CD14-positive monocyte (primary cell): ENCODE measurements at regions not wholly inside any gene's neighbourhood (a gene's known extent, or its start where the extent isn't known, plus 50 kb on each side); places are given as distances from the start of the nearest gene placed in this dataset.

ENCODE experiments used
- DNase-seq, 3 donors: peaks; one replicate each; pipeline ENCODE4 v3.0.0-alpha.2; 2011 to 2022
- H2AFZ ChIP-seq: 2 replicates; pipeline ENCODE4 v1.6.0; 2012; ENCODE audit warnings: mild to moderate bottlenecking, low read depth, low read length, inconsistent platforms; ENCODE audit not compliant: insufficient read depth, poor library complexity, severe bottlenecking
- H3K27ac ChIP-seq, 2 donors: 1 replicate in 1 of 2; 2 replicates in 1 of 2; pipeline ENCODE4 v1.5.1; 2012 to 2013; ENCODE audit warnings: low read length in 2 of 2, control low read depth in 1 of 2, inconsistent platforms in 1 of 2, low read depth in 1 of 2, mild to moderate bottlenecking in 1 of 2
- H3K27me3 ChIP-seq, 2 donors: one replicate each; pipeline versions ENCODE4 v1.6.0 to v1.6.1; 2011 to 2013; ENCODE audit warnings: low read length in 2 of 2; ENCODE audit not compliant: control insufficient read depth in 2 of 2, insufficient read depth in 2 of 2
- H3K36me3 ChIP-seq, 2 donors: replicated peaks in 1 of 2; 1 replicate in 1 of 2; 2 replicates in 1 of 2; pipeline versions ENCODE4 v1.5.1 to v1.6.1; 2012 to 2013; ENCODE audit warnings: low read length in 2 of 2, control low read depth in 1 of 2, inconsistent platforms in 1 of 2, mild to moderate bottlenecking in 1 of 2; ENCODE audit not compliant: insufficient read depth in 2 of 2, control insufficient read depth in 1 of 2
- H3K4me1 ChIP-seq, 2 donors: 1 replicate in 1 of 2; 2 replicates in 1 of 2; pipeline versions ENCODE4 v1.5.1 to v1.6.1; 2012 to 2013; ENCODE audit warnings: low read length in 2 of 2, control low read depth in 1 of 2, inconsistent platforms in 1 of 2, mild to moderate bottlenecking in 1 of 2, moderate library complexity in 1 of 2; ENCODE audit not compliant: insufficient read depth in 2 of 2, control insufficient read depth in 1 of 2
- H3K4me2 ChIP-seq: replicated peaks from 2 replicates; pipeline ENCODE3; 2012; ENCODE audit warnings: low read length, moderate library complexity, mild to moderate bottlenecking; ENCODE audit not compliant: poor library complexity, severe bottlenecking; ENCODE audit errors: extremely low read depth
- H3K4me3 ChIP-seq, 3 experiments: fragments of 200-600 bp in 1 of 3; sonication (generic) in 1 of 3; replicated peaks in 1 of 3; 1 replicate in 2 of 3; 2 replicates in 1 of 3; pipeline ENCODE4 v1.5.1; 2011 to 2013; ENCODE audit warnings: low read length in 3 of 3, mild to moderate bottlenecking in 3 of 3, control low read depth in 2 of 3, low read depth in 2 of 3, inconsistent platforms in 1 of 3, moderate library complexity in 1 of 3
- H3K79me2 ChIP-seq: 2 replicates; pipeline ENCODE4 v1.6.0; 2012; ENCODE audit warnings: mild to moderate bottlenecking, control low read depth, inconsistent platforms, low read length, moderate library complexity; ENCODE audit not compliant: insufficient read depth
- H3K9ac ChIP-seq: 2 replicates; pipeline ENCODE4 v1.6.0; 2017; ENCODE audit warnings: low read length, mild to moderate bottlenecking; ENCODE audit not compliant: insufficient read depth, poor library complexity, severe bottlenecking
- H3K9me3 ChIP-seq, 2 donors: replicated peaks in 1 of 2; 1 replicate in 1 of 2; 2 replicates in 1 of 2; pipeline versions ENCODE4 v1.5.1 to v1.6.1; 2012 to 2013; ENCODE audit warnings: low read length in 2 of 2, control low read depth in 1 of 2; ENCODE audit not compliant: control insufficient read depth in 1 of 2, insufficient read depth in 1 of 2
- H4K20me1 ChIP-seq: 2 replicates; pipeline ENCODE4 v1.6.0; 2012; ENCODE audit warnings: mild to moderate bottlenecking, low read length, control low read depth, moderate library complexity; ENCODE audit not compliant: insufficient read depth
- H3K27ac Mint-ChIP-seq, 7 donors: one replicate each; pipeline ENCODE4 v1.8.0; 2020; ENCODE audit warnings: mild to moderate bottlenecking in 7 of 7, mixed read lengths in 7 of 7, moderate library complexity in 6 of 7, inconsistent platforms in 2 of 7
- H3K27me3 Mint-ChIP-seq, 3 donors: one replicate each; pipeline ENCODE4 v1.8.0; 2021 to 2022; ENCODE audit warnings: low read depth in 3 of 3, mild to moderate bottlenecking in 3 of 3, mixed read lengths in 3 of 3, moderate library complexity in 3 of 3, inconsistent platforms in 1 of 3
- H3K36me3 Mint-ChIP-seq, 2 donors: one replicate each; pipeline ENCODE4 v1.8.0; 2020; ENCODE audit warnings: mixed read lengths in 2 of 2, inconsistent platforms in 1 of 2, mild to moderate bottlenecking in 1 of 2
- H3K4me1 Mint-ChIP-seq: one replicate; pipeline ENCODE4 v1.8.0; 2020; ENCODE audit warnings: mild to moderate bottlenecking, mixed read lengths
- H3K4me3 Mint-ChIP-seq, 2 donors: one replicate each; pipeline ENCODE4 v1.8.0; 2020; ENCODE audit warnings: mild to moderate bottlenecking in 2 of 2, mixed read lengths in 2 of 2, moderate library complexity in 1 of 2
- H3K9me3 Mint-ChIP-seq, 7 donors: one replicate each; pipeline ENCODE4 v1.8.0; 2020 to 2022; ENCODE audit warnings: mixed read lengths in 7 of 7, mild to moderate bottlenecking in 6 of 7, moderate library complexity in 6 of 7, inconsistent platforms in 2 of 7
- WGBS: methylation state at CpG from one replicate; pipeline ENCODE4 v1.1.5; 2013; ENCODE audit warnings: missing lambda C conversion rate; ENCODE audit not compliant: insufficient coverage; 5-methylcytosine and 5-hydroxymethylcytosine counted together
- intact Hi-C, 2 donors: fragments of 100-400 bp; cut with micrococcal nuclease; formaldehyde crosslinking; loops; one replicate each; pipeline versions ENCODE4 v1.15.0 to v1.15.1; 2023
- TF ChIP-seq, protein P1 (sequence below): fragments of 200-600 bp; IDR thresholded peaks from one replicate; pipeline ENCODE4 v1.8.0; 2022; ENCODE audit warnings: antibody characterized with exemption, mild to moderate bottlenecking

DNA sequence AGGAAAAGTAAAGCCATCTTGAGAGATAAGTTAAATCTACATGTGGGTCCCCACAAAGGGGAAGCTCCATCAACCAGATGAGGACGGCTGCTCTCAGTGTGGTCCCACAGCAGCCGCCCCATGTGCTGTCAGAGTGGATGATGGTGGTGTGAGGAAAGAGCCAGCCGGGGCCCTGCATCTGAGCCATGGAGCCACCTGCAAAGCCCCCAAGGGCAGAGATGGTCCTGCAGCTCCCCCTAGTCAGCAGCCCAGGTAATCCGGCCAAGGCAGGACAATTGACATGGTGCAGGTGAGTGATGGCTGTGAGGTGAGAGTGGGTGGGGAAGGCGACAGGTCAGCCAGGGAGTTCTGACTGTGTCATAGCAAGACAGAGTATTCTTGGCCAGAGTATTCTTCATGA is 458.8 kb downstream of the ICE1 start:
- Histone ChIP-seq H3K4me3 (no peak overlapping the region), H3K4me2 (no peak overlapping the region), H3K79me2 (no peaks in the 10 kb centered on the region), H2AFZ (no peak overlapping the region), H3K27ac (no peak overlapping the region), H3K27me3 (no peaks in the 10 kb centered on the region), H3K9ac (no peak overlapping the region), H4K20me1 (no peaks in the 10 kb centered on the region), H3K9me3 (no peaks in the 10 kb centered on the region), H3K36me3 (no peaks in the 10 kb centered on the region), H3K4me1 (no peaks in the 10 kb centered on the region)
- intact Hi-C loops: no loop called here
- TF ChIP-seq, protein P1, sequence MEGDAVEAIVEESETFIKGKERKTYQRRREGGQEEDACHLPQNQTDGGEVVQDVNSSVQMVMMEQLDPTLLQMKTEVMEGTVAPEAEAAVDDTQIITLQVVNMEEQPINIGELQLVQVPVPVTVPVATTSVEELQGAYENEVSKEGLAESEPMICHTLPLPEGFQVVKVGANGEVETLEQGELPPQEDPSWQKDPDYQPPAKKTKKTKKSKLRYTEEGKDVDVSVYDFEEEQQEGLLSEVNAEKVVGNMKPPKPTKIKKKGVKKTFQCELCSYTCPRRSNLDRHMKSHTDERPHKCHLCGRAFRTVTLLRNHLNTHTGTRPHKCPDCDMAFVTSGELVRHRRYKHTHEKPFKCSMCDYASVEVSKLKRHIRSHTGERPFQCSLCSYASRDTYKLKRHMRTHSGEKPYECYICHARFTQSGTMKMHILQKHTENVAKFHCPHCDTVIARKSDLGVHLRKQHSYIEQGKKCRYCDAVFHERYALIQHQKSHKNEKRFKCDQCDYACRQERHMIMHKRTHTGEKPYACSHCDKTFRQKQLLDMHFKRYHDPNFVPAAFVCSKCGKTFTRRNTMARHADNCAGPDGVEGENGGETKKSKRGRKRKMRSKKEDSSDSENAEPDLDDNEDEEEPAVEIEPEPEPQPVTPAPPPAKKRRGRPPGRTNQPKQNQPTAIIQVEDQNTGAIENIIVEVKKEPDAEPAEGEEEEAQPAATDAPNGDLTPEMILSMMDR: no peak
- Mint-ChIP-seq H3K36me3 (no peaks in the 10 kb centered on the region), H3K4me1 (no peaks in the 10 kb centered on the region), H3K4me3 (no peak overlapping the region), H3K27me3 (peaks cover under 1 to 3% (median 2%) of the 10 kb centered on the region in 3 donors), H3K9me3 (peaks cover 0 to 3% (median 0%) of the 10 kb centered on the region in 7 donors), H3K27ac (peak overlapping the region in 1 of 7 donors; percentile 27)
- DNase-seq: no peak
- WGBS: 38% methylated on average over 4 of the region's 5 CpGs

DNA sequence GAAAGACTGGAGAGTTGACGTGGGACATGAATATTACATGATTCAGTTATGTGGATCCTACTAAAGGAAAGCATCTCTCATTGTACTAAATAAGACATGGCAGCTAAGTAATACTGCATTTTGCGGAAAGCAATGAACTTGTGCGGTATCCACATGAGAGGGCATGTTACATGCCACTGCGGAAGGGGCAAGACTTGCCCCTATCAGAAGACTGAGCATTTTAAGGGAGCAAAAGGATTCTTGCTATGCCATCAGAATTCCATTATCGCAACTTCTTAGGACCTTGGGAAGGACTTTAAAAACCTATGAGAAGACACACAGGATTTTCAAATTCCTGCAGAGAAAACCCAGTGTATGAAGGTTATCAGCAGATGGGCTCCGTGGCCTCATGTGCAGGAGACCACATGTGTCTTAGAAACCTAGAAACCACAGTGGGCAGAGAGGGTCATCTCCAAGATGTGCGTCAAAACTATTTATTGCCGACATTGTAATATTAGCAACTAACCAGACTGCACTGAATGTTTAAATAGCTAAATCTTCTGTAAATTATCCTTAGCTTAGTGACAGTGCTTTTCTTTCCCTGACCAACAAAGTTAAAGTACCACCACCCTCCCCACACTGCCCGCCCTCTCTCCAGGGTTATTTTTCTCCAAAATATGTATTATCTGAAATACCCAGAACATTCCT is 457.7 kb downstream of the ICE1 start:
- Mint-ChIP-seq H3K27me3 (peaks cover 0 to 4% (median 3%) of the 10 kb centered on the region in 3 donors), H3K9me3 (peaks cover 0 to 3% (median 0%) of the 10 kb centered on the region in 7 donors), H3K27ac (no peak overlapping the region), H3K4me1 (no peaks in the 10 kb centered on the region), H3K4me3 (no peak overlapping the region), H3K36me3 (no peaks in the 10 kb centered on the region)
- Histone ChIP-seq H3K9me3 (no peaks in the 10 kb centered on the region), H3K27me3 (no peaks in the 10 kb centered on the region), H3K79me2 (no peaks in the 10 kb centered on the region), H3K27ac (no peak overlapping the region), H3K9ac (no peak overlapping the region), H3K4me2 (no peak overlapping the region), H3K4me3 (no peak overlapping the region), H2AFZ (no peak overlapping the region), H4K20me1 (no peaks in the 10 kb centered on the region), H3K4me1 (no peaks in the 10 kb centered on the region), H3K36me3 (no peaks in the 10 kb centered on the region)
- WGBS: 95% methylated on average over 6 of the region's 9 CpGs
- TF ChIP-seq, protein P1: no peak
- intact Hi-C loops: no loop called here
- DNase-seq: no peak
